Upper lobe of left lung (tissue), 6 donors: ENCODE measurements at regions not wholly inside any gene's neighbourhood (a gene's known extent, or its start where the extent isn't known, plus 50 kb on each side); places are given as distances from the start of the nearest gene placed in this dataset.

ENCODE experiments used
- ATAC-seq, 2 donors: fragments of 200-7000 bp; cut with Tn5 transposase; one replicate each; pipeline ENCODE4 v1.9.1; 2022; ENCODE audit warnings: mild to moderate bottlenecking in 2 of 2, moderate library complexity in 2 of 2; ENCODE audit not compliant: low FRiP score in 2 of 2
- DNase-seq, 2 donors: peaks; one replicate each; pipeline ENCODE4 v3.0.0-alpha.2; 2019 to 2020
- H3K27ac ChIP-seq, 4 donors: fragments of 200-600 bp; sonication (generic); one replicate each; pipeline ENCODE4 v1.5.1; 2016 to 2019
- H3K27me3 ChIP-seq, 4 donors: fragments of 200-600 bp; sonication (generic); one replicate each; pipeline ENCODE4 v1.5.1; 2017 to 2019
- H3K36me3 ChIP-seq, 4 donors: fragments of 200-600 bp; sonication (generic); one replicate each; pipeline ENCODE4 v1.5.1; 2016 to 2019
- H3K4me1 ChIP-seq, 4 donors: fragments of 200-600 bp; sonication (generic); one replicate each; pipeline ENCODE4 v1.5.1; 2018 to 2019
- H3K4me3 ChIP-seq, 4 donors: fragments of 200-600 bp; sonication (generic); one replicate each; pipeline ENCODE4 v1.5.1; 2017 to 2019; ENCODE audit warnings: mild to moderate bottlenecking in 2 of 4, moderate library complexity in 1 of 4
- H3K9me3 ChIP-seq, 4 donors: fragments of 200-600 bp; sonication (generic); one replicate each; pipeline ENCODE4 v1.5.1; 2018 to 2019
- EP300 ChIP-seq, 4 donors: sonication (generic); formaldehyde crosslinking; IDR thresholded peaks; one replicate each; pipeline ENCODE4 v1.5.1; 2017; ENCODE audit warnings: antibody characterized with exemption in 4 of 4, control low read depth in 2 of 4
- POLR2A ChIP-seq, 4 donors: fragments of 450-650 bp; IDR thresholded peaks; one replicate each; pipeline ENCODE4 v1.5.1; 2016 to 2017; ENCODE audit warnings: antibody characterized with exemption in 4 of 4, mild to moderate bottlenecking in 2 of 4
- POLR2AphosphoS5 ChIP-seq, 2 donors: sonication (generic); formaldehyde crosslinking; IDR thresholded peaks; one replicate each; pipeline ENCODE4 v1.5.1; 2017; ENCODE audit warnings: antibody characterized with exemption in 2 of 2
- WGBS, 2 donors: methylation state at CpG; one replicate each; pipeline ENCODE4 v1.1.5; 2017 to 2018; 5-methylcytosine and 5-hydroxymethylcytosine counted together
- TF ChIP-seq, protein P1 (sequence below), 6 experiments: fragments of 450-650 bp in 4 of 6; fragments of 200-600 bp in 2 of 6; sonication (generic) in 2 of 6; IDR thresholded peaks; one replicate each; pipeline ENCODE4 v1.5.1; 2016 to 2019; ENCODE audit warnings: antibody characterized with exemption in 6 of 6
- donor health status: DM: no; HTN: no; CAD: no; lungs with moderate emphysema.
- donor health status: DM: no; HTN: yes; CAD: no; lungs with severe emphysema.

- ATAC-seq = no peak
- Histone ChIP-seq H3K36me3 (no peaks in the 10 kb centered on the region), H3K9me3 (no peaks in the 10 kb centered on the region), H3K27me3 (no peaks in the 10 kb centered on the region), H3K27ac (no peak overlapping the region), H3K4me3 (no peak overlapping the region), H3K4me1 (no peaks in the 10 kb centered on the region)
- WGBS, 2 donors = 77 to 85% methylated on average over 10 to 12 of the region's 12 CpGs
- DNase-seq = no peak
- TF ChIP-seq EP300 (IDR thresholded peaks at IDR 0.05) (no peak), POLR2A (IDR thresholded peaks at IDR 0.05) (no peak), POLR2AphosphoS5 (IDR thresholded peaks at IDR 0.05) (no peak)
- TF ChIP-seq, protein P1, sequence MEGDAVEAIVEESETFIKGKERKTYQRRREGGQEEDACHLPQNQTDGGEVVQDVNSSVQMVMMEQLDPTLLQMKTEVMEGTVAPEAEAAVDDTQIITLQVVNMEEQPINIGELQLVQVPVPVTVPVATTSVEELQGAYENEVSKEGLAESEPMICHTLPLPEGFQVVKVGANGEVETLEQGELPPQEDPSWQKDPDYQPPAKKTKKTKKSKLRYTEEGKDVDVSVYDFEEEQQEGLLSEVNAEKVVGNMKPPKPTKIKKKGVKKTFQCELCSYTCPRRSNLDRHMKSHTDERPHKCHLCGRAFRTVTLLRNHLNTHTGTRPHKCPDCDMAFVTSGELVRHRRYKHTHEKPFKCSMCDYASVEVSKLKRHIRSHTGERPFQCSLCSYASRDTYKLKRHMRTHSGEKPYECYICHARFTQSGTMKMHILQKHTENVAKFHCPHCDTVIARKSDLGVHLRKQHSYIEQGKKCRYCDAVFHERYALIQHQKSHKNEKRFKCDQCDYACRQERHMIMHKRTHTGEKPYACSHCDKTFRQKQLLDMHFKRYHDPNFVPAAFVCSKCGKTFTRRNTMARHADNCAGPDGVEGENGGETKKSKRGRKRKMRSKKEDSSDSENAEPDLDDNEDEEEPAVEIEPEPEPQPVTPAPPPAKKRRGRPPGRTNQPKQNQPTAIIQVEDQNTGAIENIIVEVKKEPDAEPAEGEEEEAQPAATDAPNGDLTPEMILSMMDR (IDR thresholded peaks at IDR 0.05) = no peak
Observed at GRCh38 chr2:242022550-242023290, 153.2 kb downstream of the RTP5 start.

GRCh38 chr2:242024751-242025355 lies 155.3 kb downstream of the RTP5 start:
- no peak for TF ChIP-seq EP300 (IDR thresholded peaks at IDR 0.05)
- Histone ChIP-seq H3K27me3 (no peaks in the 10 kb centered on the region), H3K4me1 (no peaks in the 10 kb centered on the region), H3K36me3 (no peaks in the 10 kb centered on the region), H3K27ac (no peak overlapping the region), H3K4me3 (no peak overlapping the region), H3K9me3 (no peaks in the 10 kb centered on the region)
- ATAC-seq (no peak), DNase-seq (peak in 1 of 2 donors; percentile 16)
- WGBS, 2 donors = 80% methylated on average over 18 of the region's 18 CpGs

- TF ChIP-seq, protein P1 (IDR thresholded peaks at IDR 0.05) = no peak
- TF ChIP-seq POLR2A (IDR thresholded peaks at IDR 0.05) (no peak), POLR2AphosphoS5 (IDR thresholded peaks at IDR 0.05) (no peak)
- peak in 1 of 2 donors; percentile 16 for DNase-seq
- H3K27me3 ChIP-seq = no peaks in the 10 kb centered on the region
- 90 to 91% methylated on average over 24 of the region's 24 CpGs for WGBS, 2 donors
- no peaks in the 10 kb centered on the region for H3K4me1 ChIP-seq
- H3K9me3 ChIP-seq = no peaks in the 10 kb centered on the region
- ATAC-seq = no peak
- no peak overlapping the region for H3K27ac ChIP-seq
- no peak overlapping the region for H3K4me3 ChIP-seq
- H3K36me3 ChIP-seq = no peaks in the 10 kb centered on the region
Observed at GRCh38 chr2:242027676-242028450, 158.3 kb downstream of the RTP5 start.

DNA sequence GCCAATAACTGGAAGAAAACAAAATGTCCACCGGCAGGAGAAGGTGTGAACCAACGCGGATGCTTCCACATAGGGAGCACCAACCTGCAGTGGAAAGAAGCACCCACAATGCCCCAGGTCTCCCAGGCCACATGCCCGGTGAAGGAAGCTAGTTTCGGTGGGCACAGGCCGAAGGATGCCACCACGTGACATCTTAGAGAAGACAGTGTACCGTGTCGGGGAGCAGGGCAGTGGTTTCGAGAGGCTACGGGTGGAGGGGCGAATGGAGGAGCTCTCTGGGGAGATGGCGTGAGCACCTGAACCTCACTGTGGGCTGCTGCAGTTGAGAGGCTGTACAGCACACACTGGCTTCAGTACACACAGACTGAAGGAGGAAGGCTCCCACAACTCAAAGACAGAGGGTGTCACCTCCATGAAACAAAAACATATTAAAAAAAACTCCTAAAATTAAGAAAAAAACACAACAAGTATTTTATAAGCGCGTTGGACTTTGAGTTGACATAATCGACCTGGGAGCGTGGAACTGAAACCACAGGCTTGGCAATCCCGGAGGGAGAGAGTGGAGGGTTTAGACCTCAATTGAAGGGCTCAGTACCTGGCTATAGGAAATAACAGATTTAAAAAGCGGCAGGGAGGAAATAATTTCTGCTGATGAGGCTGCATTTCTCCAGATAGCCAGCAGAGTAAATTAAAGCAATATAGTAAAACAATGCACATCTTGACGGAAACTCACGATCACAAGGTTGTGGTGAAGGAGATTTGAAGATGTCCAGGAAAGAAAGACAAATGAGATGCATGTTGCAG lies 160.1 kb downstream of the RTP5 start:
- DNase-seq = peak in 1 of 2 donors; percentile 14
- WGBS, 2 donors = 81 to 84% methylated on average over 21 of the region's 21 CpGs
- H3K4me3 ChIP-seq = no peak overlapping the region
- TF ChIP-seq POLR2AphosphoS5 (IDR thresholded peaks at IDR 0.05) (no peak), EP300 (IDR thresholded peaks at IDR 0.05) (no peak), POLR2A (IDR thresholded peaks at IDR 0.05) (no peak)
- TF ChIP-seq, protein P1 (IDR thresholded peaks at IDR 0.05) = no peak
- H3K9me3 ChIP-seq = no peaks in the 10 kb centered on the region
- H3K27me3 ChIP-seq = no peaks in the 10 kb centered on the region
- no peaks in the 10 kb centered on the region for H3K36me3 ChIP-seq
- no peaks in the 10 kb centered on the region for H3K4me1 ChIP-seq
- H3K27ac ChIP-seq = no peak overlapping the region
- no peak for ATAC-seq

DNA sequence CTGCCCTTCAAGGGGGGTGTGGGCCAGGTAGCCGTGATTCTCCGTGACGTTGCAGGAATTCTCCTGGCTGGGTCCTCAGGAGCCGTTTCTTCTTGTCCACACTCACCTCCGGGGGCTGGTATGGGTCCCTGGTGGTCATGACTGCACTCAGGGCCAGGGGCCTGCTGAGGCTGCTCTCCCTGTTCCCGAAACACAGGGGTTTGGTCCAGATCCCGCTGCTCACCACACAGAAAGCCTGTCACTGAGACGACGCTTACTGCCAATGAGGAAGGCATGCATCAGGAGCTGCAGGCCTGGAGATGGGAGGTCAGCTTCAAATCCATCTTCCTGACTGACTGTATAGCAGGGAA lies 160.7 kb downstream of the RTP5 start:
- Histone ChIP-seq H3K27ac (no peak overlapping the region), H3K27me3 (no peaks in the 10 kb centered on the region), H3K36me3 (no peaks in the 10 kb centered on the region), H3K4me3 (no peak overlapping the region), H3K4me1 (no peaks in the 10 kb centered on the region), H3K9me3 (no peaks in the 10 kb centered on the region)
- 80 to 89% methylated on average over 9 of the region's 9 CpGs for WGBS, 2 donors
- TF ChIP-seq, protein P1 (IDR thresholded peaks at IDR 0.05) = no peak
- TF ChIP-seq POLR2AphosphoS5 (IDR thresholded peaks at IDR 0.05) (no peak), EP300 (IDR thresholded peaks at IDR 0.05) (no peak), POLR2A (IDR thresholded peaks at IDR 0.05) (no peak)
- DNase-seq = peak in 1 of 2 donors; percentile 12
- ATAC-seq = no peak
